HG03432 (cell line): ENCODE measurements at regions not wholly inside any gene's neighbourhood (a gene's known extent, or its start where the extent isn't known, plus 50 kb on each side); places are given as distances from the start of the nearest gene placed in this dataset.

Experiments
- ATAC-seq: cut with Tn5 transposase; IDR thresholded peaks from one replicate; pipeline ENCODE4 v1.9.1; 2021; ENCODE audit warnings: mild to moderate bottlenecking, moderate library complexity; ENCODE audit not compliant: unreplicated experiment

- peak; percentile 76 for ATAC-seq
Observed at GRCh38 chr1:200354243-200354642, 55.6 kb downstream of the ZNF281 start.

- no peak for ATAC-seq
Observed at GRCh38 chr1:200353232-200353631, 56.6 kb downstream of the ZNF281 start.

DNA sequence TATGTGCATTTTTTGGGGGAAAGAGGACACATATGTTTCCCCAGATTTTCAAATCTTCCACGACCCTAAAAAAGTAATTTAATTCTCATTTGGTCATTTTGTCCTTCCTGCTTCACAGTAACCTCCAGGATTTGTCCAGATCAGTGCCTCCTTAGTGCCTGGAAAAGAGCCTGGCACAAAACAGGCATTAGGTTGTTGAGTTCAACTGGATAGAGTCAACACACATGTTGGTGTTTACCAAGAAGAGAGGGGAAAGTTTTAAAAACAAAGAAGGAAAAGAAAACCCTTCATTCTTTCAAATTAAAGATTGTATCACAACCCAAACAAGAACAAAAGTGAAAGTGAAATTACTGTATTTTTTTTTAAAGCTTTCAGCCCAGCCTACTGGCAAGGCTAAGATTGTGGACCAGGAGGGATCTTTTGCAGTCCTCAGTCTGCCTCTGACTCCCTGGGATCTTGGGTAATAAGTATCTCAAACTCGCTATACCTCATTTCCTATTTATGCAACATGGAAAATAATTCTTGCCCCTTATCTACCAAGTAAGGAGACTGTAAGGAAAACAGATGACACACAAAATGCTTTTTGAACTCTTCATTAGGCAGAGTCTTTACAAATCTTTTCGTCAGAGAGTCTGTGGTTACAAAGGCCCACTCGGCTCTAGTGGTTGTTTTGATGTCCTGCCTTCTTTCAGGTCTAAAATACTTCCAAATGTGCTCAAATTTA lies 57.8 kb downstream of the ZNF281 start:
- peak; percentile 50 for ATAC-seq

DNA sequence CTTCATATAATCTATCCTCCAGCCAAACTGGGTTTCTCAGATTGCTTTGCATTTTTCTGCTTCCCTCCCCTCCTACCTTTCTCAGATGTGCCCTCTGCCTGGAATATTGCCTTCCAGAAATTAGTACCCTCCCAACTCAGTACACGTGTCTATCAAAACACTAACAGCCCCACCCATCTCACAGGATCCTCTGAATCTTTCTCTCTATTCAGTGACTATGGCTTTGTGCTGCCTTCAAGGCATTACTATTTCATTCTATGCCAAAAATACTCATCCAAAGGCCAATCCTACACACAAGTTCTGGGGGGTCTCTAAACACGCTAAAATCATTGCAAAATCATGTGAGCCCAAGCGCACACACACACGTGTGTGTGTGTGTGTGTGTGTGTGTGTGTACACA lies 58.4 kb downstream of the ZNF281 start:
- no peak for ATAC-seq

DNA sequence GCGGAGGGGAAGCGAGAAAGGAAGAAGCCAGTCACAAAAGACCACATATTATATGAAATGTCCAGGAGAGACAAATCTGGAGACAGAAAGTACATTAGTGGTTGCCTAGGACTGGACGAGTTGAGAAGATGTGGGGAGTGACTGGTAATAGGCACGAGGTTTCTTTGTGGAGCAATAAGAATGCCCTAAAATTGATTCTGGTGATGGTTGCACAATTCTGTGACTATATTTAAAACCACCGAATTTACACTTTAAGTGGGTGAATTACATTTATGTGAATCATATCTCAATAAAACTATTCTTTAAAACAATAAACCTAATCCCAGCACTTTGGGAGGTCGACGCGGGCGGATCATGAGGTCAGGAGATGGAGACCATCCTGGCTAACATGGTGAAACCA lies 63.1 kb downstream of the ZNF281 start:
- ATAC-seq = no peak

DNA sequence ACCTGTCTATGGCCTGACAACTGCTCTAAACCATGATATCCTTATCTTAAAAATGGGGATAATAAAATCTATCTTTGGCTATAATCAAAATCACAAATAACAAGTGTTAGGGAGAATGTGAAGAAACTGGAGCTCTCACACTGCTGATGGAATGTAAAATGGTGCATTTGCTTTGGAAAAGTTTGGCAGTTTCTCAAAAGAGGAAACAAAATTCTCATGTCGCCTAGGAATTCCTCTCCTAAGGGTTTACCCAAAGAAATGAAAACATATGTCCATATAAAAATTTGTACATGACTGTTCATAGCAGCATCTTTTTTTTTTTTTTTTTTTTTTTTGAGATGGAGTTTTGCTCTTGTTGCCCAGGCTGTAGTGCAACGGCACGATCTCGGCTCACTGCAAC lies 64.3 kb downstream of the ZNF281 start:
- no peak for ATAC-seq

GRCh38 chr1:200343874-200344273 lies 66.0 kb downstream of the ZNF281 start:
- no peak for ATAC-seq

DNA sequence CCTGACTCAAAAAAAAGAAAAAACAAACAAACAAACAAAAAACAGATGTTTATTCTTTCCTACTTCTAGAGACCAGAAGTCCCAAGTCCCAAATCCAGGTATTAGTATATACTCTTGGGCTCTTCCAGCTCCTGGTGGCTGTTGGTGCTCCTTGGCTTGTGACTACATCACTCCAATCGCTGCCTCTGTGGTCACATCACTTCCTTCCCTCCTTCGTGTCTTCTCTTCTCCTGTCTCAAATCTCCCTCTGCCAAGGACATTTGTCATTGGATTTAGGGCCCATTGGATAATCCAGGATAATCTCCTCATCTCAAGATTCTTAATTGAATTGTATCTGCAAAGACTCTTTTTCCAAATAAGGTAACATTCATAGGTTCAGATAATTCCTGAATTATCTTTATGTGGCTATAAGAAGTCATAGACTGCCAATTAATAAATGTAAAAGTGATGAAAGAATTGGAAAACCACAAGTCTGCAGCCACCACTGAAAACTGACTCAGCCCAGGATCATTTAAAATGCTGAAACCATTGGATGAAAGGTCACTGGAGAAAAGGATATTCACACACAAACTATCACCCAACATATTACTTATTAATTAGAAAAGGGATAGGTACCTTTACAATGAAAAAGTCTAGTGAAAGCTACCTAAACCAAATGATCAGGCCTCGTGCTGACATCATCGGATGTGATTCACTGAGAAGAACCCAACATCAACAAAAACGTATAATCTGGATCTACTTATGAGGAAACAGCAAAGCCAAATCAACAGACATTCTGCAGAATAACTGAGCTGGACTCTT lies 67.1 kb downstream of the ZNF281 start:
- ATAC-seq = no peak

- no peak for ATAC-seq
Observed at GRCh38 chr1:200338451-200338850, 71.4 kb downstream of the ZNF281 start.

DNA sequence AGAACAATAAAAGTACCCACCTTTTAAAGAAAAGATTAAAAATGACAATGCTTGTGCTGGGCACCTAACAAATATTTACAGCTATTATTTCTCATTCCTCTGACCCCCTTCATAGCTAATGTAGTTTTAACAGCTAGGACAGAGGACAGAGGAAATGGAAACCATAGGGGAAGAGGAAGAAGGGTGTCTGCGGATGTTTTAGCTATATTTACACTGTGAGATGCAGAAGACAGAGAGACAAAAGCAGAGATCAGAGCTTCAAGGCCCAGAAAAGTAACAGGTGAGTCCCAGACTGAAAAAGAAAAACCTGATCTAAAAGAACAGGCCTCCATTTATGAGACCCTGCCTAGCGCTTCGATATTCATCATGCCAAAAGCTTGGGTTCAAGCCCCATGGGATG lies 72.0 kb downstream of the ZNF281 start:
- ATAC-seq = peak; percentile 57

DNA sequence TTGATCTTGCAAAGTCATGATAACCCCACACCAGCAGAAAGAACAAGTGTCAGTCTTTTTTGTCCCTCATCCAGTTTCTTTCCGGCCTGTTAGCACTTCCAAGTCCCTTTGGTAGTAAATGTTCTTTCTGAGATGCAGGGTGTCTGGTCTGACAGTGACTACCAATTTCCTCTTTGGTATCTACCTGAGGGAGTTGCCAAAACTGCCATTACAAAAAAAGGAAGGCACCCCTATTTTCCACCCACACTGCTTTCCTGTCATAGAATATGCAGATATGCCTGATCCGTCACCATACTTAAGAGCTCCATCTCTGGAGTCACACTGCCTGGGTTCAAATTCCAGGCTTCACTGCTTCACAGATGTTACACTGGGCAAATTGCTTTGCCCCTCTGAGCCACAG lies 72.4 kb downstream of the ZNF281 start:
- peak; percentile 36 for ATAC-seq

GRCh38 chr1:200336901-200337391 lies 72.9 kb downstream of the ZNF281 start:
- no peak for ATAC-seq

- no peak for ATAC-seq
Observed at GRCh38 chr1:200336101-200336845, 73.6 kb downstream of the ZNF281 start.

DNA sequence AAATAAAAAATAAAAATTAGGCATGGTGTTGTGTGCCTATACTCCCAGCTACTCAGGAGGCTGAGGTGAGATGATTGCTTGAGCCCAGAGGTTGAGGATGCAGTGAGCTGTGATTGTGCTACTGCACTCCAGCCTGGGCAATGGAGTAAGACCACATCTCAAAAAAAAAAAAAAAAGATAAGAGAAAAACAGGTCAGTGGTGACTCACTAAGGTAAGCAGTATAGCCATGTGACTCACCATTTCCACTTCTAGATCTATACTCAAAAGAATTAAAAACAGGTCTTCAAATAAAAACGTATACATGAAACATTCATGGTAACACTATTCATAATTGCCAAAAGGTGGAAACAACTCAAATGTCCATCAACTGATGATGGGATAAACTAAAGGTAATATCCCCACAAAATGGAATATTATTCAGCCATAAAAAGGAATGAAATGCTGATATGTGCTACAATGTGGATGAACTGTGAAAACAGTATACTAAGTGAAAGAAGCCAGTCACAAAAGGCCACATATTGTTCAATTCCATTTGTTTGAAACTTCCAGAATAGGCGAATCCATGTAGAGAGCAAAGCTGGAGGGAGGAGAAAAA lies 75.1 kb downstream of the ZNF281 start:
- ATAC-seq = no peak

DNA sequence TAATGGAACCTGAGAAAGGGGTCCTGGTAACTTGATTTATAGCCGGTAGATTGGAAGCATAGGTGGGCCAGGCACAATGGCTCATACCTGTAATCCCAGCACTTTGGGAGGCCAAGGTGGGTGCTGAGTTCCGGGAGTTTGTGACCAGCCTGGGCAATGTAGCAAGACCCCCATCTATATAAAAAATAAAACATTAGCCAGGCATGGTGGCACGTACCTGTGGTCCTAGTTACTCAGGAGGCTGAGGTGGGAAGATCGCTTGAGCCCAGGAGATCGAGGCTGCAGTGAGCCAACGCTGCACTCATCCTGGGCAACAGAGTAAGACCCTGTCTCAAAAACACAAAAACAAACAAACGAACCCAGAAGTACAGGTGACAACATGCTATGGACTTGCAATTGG lies 76.5 kb downstream of the ZNF281 start:
- ATAC-seq = no peak

DNA sequence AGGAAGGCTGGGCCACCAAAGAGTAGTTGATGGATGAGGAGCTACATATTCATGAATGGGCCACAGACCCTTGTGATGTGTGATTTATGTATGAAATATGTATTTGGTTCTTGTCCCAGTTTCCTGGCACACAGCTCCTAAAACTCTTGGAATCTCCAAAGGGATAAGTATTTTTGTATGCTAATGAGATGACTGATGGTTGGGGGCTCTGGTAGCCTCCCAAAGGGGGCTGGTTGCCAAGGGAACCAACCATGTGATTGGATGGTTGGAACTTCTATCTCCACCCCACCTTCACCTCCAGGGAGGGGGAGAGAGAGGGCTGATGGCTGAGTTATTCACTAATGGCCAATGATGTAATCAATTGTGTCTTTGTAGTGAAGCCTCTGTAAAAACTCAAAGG lies 77.1 kb downstream of the ZNF281 start:
- no peak for ATAC-seq

- no peak for ATAC-seq
Observed at GRCh38 chr1:200330741-200331428, 79.0 kb downstream of the ZNF281 start.

GRCh38 chr1:200329208-200329882 lies 80.5 kb downstream of the ZNF281 start:
- no peak for ATAC-seq

GRCh38 chr1:200328379-200328778 lies 81.5 kb downstream of the ZNF281 start:
- no peak for ATAC-seq

GRCh38 chr1:200323856-200324400 lies 85.9 kb downstream of the ZNF281 start:
- no peak for ATAC-seq
